Middle frontal gyrus (tissue), 1 donor: ENCODE measurements at regions not wholly inside any gene's neighbourhood (a gene's known extent, or its start where the extent isn't known, plus 50 kb on each side); places are given as distances from the start of the nearest gene placed in this dataset.

ENCODE experiments used
- DNase-seq: peaks from one replicate; pipeline ENCODE4 v3.0.0-alpha.2; 2015; ENCODE audit warnings: low spot score; ENCODE audit errors: extremely low spot score

DNA sequence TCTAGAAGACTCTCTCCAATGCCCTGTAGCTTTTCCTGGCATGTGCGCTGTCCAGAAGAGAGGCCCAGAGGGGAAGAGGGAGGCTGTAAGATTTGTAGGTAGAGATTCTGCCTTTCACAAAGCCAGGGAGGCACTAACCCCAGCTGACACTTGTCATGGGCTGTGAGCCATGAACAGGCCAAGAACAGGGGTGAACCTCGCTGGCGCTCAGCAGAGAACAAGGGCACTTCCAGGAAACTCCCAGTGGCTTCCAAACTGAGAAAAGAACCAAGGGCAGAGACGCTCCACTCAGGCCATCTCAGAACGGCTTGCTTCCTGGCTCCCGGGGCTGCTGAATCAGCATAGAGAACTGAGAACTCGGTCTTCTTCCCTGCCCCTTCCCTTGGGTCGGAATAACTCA, 257.8 kb upstream of the ZNF32 start:
- DNase-seq: no peak

DNA sequence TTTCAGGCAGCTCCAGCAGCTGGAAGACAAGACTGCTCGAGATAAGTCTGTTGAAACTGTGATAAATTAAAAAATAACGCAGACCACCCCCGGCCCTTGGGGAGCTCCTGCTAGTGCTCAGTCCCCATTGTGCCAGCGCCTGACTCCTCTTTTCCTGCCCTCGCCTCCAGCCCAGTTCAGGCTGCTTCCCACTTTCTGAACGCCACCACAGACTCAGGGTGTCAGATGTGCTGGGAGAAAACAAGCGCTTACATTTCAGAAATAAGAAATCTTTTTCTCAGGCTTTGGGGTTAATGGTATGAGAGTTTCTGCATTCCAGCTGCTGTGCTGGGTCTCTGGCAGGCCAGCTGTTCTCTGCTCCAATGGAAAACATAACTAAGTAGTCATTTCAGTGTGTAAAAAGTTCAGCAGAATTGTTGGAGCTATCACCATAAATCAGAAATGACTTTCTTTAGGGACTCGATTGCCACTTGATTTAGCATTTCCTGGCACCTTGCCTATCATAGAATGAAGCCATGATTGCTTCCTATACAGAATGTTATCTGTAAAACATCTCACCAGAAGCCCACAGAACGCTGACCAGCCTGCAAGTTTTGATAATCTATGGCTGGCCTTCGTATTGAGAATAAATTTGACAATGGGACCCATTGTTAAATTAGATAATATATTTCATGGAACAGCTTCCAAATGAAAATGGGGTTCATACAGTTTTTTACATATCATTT, 257.0 kb upstream of the ZNF32 start:
- DNase-seq: no peak

GRCh38 chr10:43904844-43905243, 256.2 kb upstream of the ZNF32 start:
- no peak for DNase-seq

GRCh38 chr10:43904301-43904700, 255.6 kb upstream of the ZNF32 start:
- DNase-seq: no peak

DNA sequence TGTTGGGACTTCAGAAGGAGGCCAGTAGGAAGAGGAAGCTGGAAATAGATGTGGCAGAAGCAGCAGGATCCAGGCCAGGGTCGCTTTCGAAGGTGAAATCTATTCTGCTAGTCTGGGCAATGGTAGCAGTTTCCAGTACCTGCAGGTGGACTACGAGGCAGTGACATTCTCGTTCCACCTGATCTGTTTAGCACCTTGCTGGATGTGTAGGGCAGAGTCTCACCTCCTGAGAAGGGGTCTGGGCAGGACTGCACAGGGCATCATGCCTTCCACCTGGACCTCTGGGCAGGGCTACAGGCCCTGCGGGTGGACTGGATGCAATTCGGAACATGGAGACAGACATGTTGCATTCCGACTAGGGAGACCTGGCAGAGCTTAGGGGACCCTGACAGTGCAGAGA, 254.8 kb upstream of the ZNF32 start:
- no peak for DNase-seq

GRCh38 chr10:43902842-43903241, 254.2 kb upstream of the ZNF32 start:
- no peak for DNase-seq

GRCh38 chr10:43901744-43902504, 253.2 kb upstream of the ZNF32 start:
- DNase-seq: no peak

DNA sequence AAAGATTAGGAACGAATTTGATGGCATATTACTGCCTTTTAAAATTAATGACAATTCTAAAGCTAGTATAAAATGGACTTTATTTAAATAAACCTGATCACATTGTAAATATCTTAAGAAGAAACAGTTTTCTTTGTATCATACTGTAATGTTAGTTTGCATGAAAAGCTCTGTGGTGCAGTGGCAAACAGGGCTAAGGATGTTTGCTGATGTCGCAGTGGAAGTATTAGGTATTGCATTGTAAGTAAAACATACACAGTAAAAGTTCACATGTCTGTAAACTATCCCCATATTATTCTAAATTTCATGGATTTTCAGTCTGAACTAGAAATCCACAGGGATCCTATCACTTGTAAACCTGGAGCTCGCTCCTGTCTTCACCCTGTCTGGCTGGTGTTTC, 252.6 kb upstream of the ZNF32 start:
- DNase-seq: no peak

GRCh38 chr10:43900571-43900970, 251.9 kb upstream of the ZNF32 start:
- DNase-seq: no peak

- DNase-seq: no peak
Observed at GRCh38 chr10:43899224-43899959, 250.7 kb upstream of the ZNF32 start.

GRCh38 chr10:43898592-43898991, 249.9 kb upstream of the ZNF32 start:
- DNase-seq: no peak

DNA sequence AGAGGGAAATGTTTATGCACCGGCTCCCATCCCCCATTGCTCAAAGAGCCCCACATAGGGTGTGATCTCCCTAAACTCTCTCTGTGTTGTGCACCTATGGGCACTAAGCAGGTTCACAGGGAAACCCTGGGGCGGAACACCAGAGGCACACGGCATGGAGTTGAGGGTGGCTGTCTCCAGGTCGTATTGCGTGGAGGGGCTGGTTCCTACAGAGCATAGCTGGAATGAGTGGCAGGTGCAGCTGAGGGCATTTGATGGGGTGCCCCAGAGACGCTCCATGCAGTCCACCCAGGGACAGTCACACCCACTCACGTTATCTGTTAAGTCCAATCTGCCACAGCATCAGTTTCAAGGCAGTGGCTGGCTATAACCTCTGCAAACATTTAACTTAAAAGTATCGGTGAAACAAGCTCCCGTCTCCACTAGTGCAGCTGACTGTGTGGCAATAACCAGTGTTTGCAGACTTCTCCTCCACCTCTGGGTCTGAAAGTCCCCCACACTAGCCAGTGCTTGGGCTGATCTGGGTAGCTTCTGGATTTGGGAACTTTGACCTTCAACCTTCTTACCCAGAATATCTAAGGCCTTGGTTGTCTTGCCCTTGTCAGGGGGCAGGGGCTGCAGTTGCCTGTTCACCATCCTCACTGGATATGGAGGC, 249.2 kb upstream of the ZNF32 start:
- DNase-seq: no peak

DNA sequence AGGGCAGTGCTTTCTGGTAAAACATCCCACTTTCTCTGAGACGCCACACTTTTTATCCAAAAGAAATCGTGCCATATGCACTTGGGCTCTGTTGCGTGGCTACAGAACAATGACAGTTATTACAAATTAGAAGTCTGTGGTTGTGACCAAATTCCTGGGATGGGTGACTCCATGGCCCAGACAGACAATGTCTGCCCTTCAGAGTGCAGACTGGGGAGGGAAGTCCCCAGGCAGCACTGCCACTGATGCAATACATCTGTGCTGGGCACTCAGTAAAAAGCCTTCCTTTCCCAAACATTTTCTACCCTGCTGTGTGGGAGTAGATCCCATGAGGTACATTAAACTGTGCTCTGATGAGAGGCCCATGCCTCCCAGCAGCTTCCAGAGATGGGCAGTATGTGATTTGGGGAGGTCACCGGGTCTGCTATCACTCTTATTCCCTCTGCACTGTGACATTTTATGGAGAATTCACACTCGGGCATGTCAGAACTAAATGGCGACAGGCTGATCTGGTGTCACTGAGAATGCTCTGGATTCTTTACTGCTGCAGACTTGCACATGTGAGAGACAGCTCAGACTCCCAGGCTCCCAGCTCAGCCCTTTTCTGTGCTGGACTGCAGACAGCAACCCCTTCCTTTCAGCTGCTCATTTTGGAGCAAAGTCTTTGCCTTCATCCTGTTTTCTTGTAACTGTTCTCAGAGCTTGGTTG, 243.5 kb upstream of the ZNF32 start:
- DNase-seq: no peak

DNA sequence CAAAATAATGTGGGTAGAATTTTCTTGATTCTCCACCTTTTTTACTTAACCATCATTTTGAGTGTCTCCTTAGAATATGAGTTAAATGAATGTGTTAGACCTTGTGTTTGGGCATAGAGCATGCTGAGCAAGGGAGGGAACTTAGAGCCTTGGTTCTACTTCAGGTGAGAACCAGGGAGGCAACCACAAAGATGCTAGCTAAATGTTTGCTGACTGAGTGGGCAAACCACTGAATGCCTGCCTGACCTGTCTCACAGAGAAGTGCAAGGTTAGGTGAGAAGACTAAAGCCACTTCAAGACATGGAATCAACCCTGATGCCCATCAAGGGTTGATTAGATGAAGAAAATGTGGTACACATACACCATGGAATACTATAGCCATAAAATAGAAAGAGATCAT, 242.6 kb upstream of the ZNF32 start:
- no peak for DNase-seq

GRCh38 chr10:43890124-43890523, 241.4 kb upstream of the ZNF32 start:
- DNase-seq: no peak

GRCh38 chr10:43888586-43888985, 239.9 kb upstream of the ZNF32 start:
- DNase-seq: no peak

DNA sequence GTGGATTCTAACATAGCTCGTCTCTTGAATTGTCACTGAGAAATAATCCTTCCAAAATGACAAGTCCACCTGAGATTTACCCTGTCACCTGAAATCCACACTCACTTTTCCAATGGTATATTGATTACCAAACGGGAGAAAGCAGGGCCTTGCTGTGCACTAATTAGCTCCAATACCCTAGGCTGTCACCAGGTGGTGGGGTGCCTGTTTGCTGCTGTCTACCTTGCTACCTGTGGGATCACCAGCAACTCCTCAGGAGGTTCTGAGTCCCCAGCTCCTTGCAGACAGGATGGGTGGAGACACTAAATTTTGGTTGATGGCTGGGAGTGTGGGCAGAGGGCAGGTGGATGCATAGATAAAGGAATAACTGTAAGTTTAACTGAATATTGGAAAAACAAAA, 237.2 kb upstream of the ZNF32 start:
- no peak for DNase-seq

- no peak for DNase-seq
Observed at GRCh38 chr10:43885252-43885651, 236.6 kb upstream of the ZNF32 start.

- DNase-seq: no peak
Observed at GRCh38 chr10:43884501-43885105, 235.9 kb upstream of the ZNF32 start.

- no peak for DNase-seq
Observed at GRCh38 chr10:43882711-43883110, 234.0 kb upstream of the ZNF32 start.

DNA sequence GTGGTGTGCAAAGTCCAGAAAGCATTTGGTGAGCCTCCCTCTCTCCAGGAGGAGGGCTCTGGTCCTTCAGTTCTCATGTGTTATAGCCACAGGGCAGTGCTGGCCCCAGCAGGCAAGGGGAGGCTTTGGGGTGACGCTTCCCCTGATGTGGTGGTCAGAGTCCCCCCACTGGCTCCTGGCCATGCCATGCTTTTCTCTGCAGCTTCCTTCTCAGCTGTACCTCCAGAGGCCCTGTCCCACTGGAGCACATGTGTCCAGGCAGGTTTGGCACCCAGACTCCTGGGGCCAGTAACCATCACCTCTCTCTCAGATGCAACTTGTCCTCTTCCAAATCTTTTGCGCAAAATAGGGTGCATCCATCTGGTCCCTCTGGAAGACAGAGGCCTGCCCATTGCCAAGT, 233.0 kb upstream of the ZNF32 start:
- no peak for DNase-seq
